H1 (cell line): ENCODE measurements at regions not wholly inside any gene's neighbourhood (a gene's known extent, or its start where the extent isn't known, plus 50 kb on each side); places are given as distances from the start of the nearest gene placed in this dataset.

Experiments
- CTCF ChIA-PET: fragments of 300-600 bp; sonication (Branson Sonifier 250); formaldehyde crosslinking; loops from one replicate; lab custom pipeline; 2021; ENCODE audit not compliant: partially characterized antibody; lab: Charles Lee
- POLR2A ChIA-PET: fragments of 300-600 bp; sonication (Branson Sonifier 250); formaldehyde crosslinking; loops from one replicate; lab custom pipeline; 2021; ENCODE audit warnings: inconsistent platforms; ENCODE audit not compliant: partially characterized antibody; lab: Charles Lee
- DNase-seq, 2 experiments: peaks; one replicate each; pipeline versions ENCODE4 v3.0.0 to v3.0.0-alpha.2; 2010 to 2022; ENCODE audit warnings: low spot score in 2 of 2, low read depth in 1 of 2, mixed read lengths in 1 of 2
- FAIRE-seq: peaks from 2 replicates; lab custom pipeline; 2011; peaks lifted over from hg19 to GRCh38; lab: Jason Lieb, UNC
- H2AFZ ChIP-seq: 2 replicates; pipeline ENCODE4 v1.8.1; 2012; ENCODE audit warnings: low read length, inconsistent platforms
- H2AK5ac ChIP-seq: 2 replicates; pipeline ENCODE4 v1.6.1; 2013; ENCODE audit warnings: low read depth, low read length
- H2BK120ac ChIP-seq: replicated peaks from 2 replicates; pipeline ENCODE3; 2013; ENCODE audit warnings: low read depth, low read length, inconsistent platforms
- H2BK12ac ChIP-seq: 2 replicates; pipeline ENCODE4 v1.6.1; 2013; ENCODE audit warnings: low read depth, low read length
- H2BK15ac ChIP-seq: 2 replicates; pipeline ENCODE4 v1.6.1; 2013; ENCODE audit warnings: low read length
- H2BK20ac ChIP-seq: 2 replicates; pipeline ENCODE4 v1.6.1; 2013; ENCODE audit warnings: low read length
- H2BK5ac ChIP-seq: 2 replicates; pipeline ENCODE4 v1.6.1; 2013; ENCODE audit warnings: low read depth, low read length
- H3K14ac ChIP-seq: 2 replicates; pipeline ENCODE4 v1.6.1; 2013; ENCODE audit warnings: inconsistent platforms; ENCODE audit not compliant: insufficient read length
- H3K18ac ChIP-seq: 2 replicates; pipeline ENCODE4 v1.6.1; 2013; ENCODE audit warnings: low read length; ENCODE audit errors: extremely low read depth
- H3K23ac ChIP-seq: 2 replicates; pipeline ENCODE4 v1.6.1; 2013; ENCODE audit warnings: inconsistent platforms; ENCODE audit not compliant: insufficient read length
- H3K23me2 ChIP-seq: 2 replicates; pipeline ENCODE4 v1.6.1; 2013; ENCODE audit warnings: low read depth, low read length
- H3K27ac ChIP-seq: 2 replicates; pipeline ENCODE4 v1.6.1; 2011; ENCODE audit warnings: low read depth, low read length, inconsistent platforms
- H3K27me3 ChIP-seq, 4 experiments: replicated peaks in 1 of 4; 1 replicate in 1 of 4; 2 replicates in 3 of 4; pipeline versions ENCODE4 v1.6.1 to v1.8.1; 2011 to 2013; ENCODE audit warnings: low read length in 3 of 4, mild to moderate bottlenecking in 3 of 4, inconsistent platforms in 2 of 4, mixed read lengths in 2 of 4, moderate library complexity in 1 of 4; ENCODE audit not compliant: control insufficient read depth in 3 of 4, insufficient read depth in 3 of 4; ENCODE audit errors: extremely low read depth in 1 of 4
- H3K36me3 ChIP-seq, 4 experiments: 2 replicates each; pipeline versions ENCODE4 v1.6.1 to v1.8.1; 2011 to 2013; ENCODE audit warnings: mild to moderate bottlenecking in 4 of 4, low read length in 3 of 4, moderate library complexity in 2 of 4, control low read depth in 1 of 4, inconsistent platforms in 1 of 4; ENCODE audit not compliant: insufficient read depth in 4 of 4, control insufficient read depth in 2 of 4
- H3K4ac ChIP-seq: replicated peaks from 2 replicates; pipeline ENCODE3; 2013; ENCODE audit warnings: low read length, low read depth, mixed read lengths, inconsistent platforms; ENCODE audit not compliant: insufficient read length
- H3K4me1 ChIP-seq, 4 experiments: replicated peaks in 1 of 4; 1 replicate in 1 of 4; 2 replicates in 3 of 4; pipeline versions ENCODE4 v1.6.1 to v1.8.1; 2011 to 2013; ENCODE audit warnings: low read length in 3 of 4, inconsistent platforms in 2 of 4, mixed read lengths in 1 of 4; ENCODE audit not compliant: insufficient read depth in 4 of 4, control insufficient read depth in 3 of 4
- H3K4me2 ChIP-seq, 2 experiments: 2 replicates each; pipeline versions ENCODE4 v1.6.1 to v1.8.1; 2011 to 2013; ENCODE audit warnings: low read depth in 2 of 2, low read length in 2 of 2, control low read depth in 1 of 2, inconsistent platforms in 1 of 2, mild to moderate bottlenecking in 1 of 2; ENCODE audit not compliant: insufficient read depth in 1 of 2
- H3K4me3 ChIP-seq, 4 experiments: fragments of 200-600, 300-600 bp in 1 of 4; sonication (generic), shearing (Covaris generic), sonication (Bioruptor Twin) in 1 of 4; 2 replicates each; pipeline versions ENCODE4 v1.5.1 to v1.8.1; 2011 to 2016; ENCODE audit warnings: low read length in 4 of 4, low read depth in 3 of 4, control low read depth in 2 of 4, inconsistent platforms in 2 of 4, mild to moderate bottlenecking in 2 of 4, mixed read lengths in 1 of 4, moderate library complexity in 1 of 4; ENCODE audit not compliant: insufficient read depth in 2 of 4; ENCODE audit errors: extremely low read depth in 1 of 4
- H3K56ac ChIP-seq: replicated peaks from 2 replicates; pipeline ENCODE3; 2013; ENCODE audit warnings: low read depth, mild to moderate bottlenecking, mixed read lengths, low read length, inconsistent platforms; ENCODE audit not compliant: insufficient read length
- H3K79me1 ChIP-seq: 2 replicates; pipeline ENCODE4 v1.6.1; 2013; ENCODE audit warnings: low read depth, low read length, control low read depth
- H3K79me2 ChIP-seq, 2 experiments: 2 replicates each; pipeline versions ENCODE4 v1.6.1 to v1.8.1; 2012 to 2013; ENCODE audit warnings: low read length in 2 of 2, mild to moderate bottlenecking in 2 of 2, inconsistent platforms in 1 of 2; ENCODE audit not compliant: insufficient read depth in 2 of 2, control insufficient read depth in 1 of 2
- H3K9ac ChIP-seq, 4 experiments: replicated peaks in 1 of 4; 1 replicate in 1 of 4; 2 replicates in 3 of 4; pipeline versions ENCODE4 v1.6.1 to v1.8.1; 2011 to 2013; ENCODE audit warnings: low read depth in 3 of 4, low read length in 3 of 4, control low read depth in 2 of 4, mild to moderate bottlenecking in 2 of 4, moderate library complexity in 2 of 4, inconsistent platforms in 1 of 4; ENCODE audit errors: extremely low read depth in 1 of 4
- H3K9me3 ChIP-seq, 2 experiments: 2 replicates each; pipeline versions ENCODE4 v1.6.1 to v1.8.1; 2012 to 2013; ENCODE audit warnings: mild to moderate bottlenecking in 2 of 2, moderate library complexity in 2 of 2, control low read depth in 1 of 2, inconsistent platforms in 1 of 2, low read depth in 1 of 2, low read length in 1 of 2, mixed read lengths in 1 of 2; ENCODE audit not compliant: insufficient read depth in 2 of 2
- H4K20me1 ChIP-seq, 2 experiments: replicated peaks in 1 of 2; 2 replicates each; pipeline versions ENCODE3 to v1.8.1; 2011 to 2013; ENCODE audit warnings: inconsistent platforms in 2 of 2, low read length in 2 of 2, mild to moderate bottlenecking in 1 of 2; ENCODE audit not compliant: insufficient read depth in 2 of 2, control insufficient read depth in 1 of 2
- H4K5ac ChIP-seq: 2 replicates; pipeline ENCODE4 v1.6.1; 2013; ENCODE audit warnings: low read length, low read depth, mixed read lengths, inconsistent platforms; ENCODE audit not compliant: insufficient read length
- H4K8ac ChIP-seq: 2 replicates; pipeline ENCODE4 v1.8.0; 2013; ENCODE audit warnings: mild to moderate bottlenecking, moderate library complexity, low read length, inconsistent platforms; ENCODE audit not compliant: insufficient read depth; ENCODE audit errors: extremely low read depth
- H4K91ac ChIP-seq: replicated peaks from 2 replicates; pipeline ENCODE3; 2013; ENCODE audit warnings: low read length, mixed read lengths, inconsistent platforms; ENCODE audit not compliant: insufficient read length
- CTBP2 ChIP-seq: IDR thresholded peaks from 2 replicates; pipeline ENCODE4 v1.7.0; 2011; ENCODE audit warnings: borderline replicate concordance, mild to moderate bottlenecking, moderate library complexity, mixed read lengths, low read length; ENCODE audit not compliant: insufficient read depth, insufficient read length
- KDM5A ChIP-seq: fragments of 200-600 bp; IDR thresholded peaks from 2 replicates; pipeline ENCODE4 v1.7.1; 2012; ENCODE audit warnings: mild to moderate bottlenecking, low read length, inconsistent platforms, mixed read lengths
- POLR2AphosphoS5 ChIP-seq: IDR thresholded peaks from 2 replicates; pipeline ENCODE4 v1.6.1; 2011; ENCODE audit warnings: low read depth, low read length
- SIRT6 ChIP-seq: IDR thresholded peaks from one replicate; pipeline ENCODE4 v1.7.1; 2012; ENCODE audit warnings: low read length, inconsistent platforms
- SIX5 ChIP-seq: IDR thresholded peaks from 2 replicates; pipeline ENCODE4 v1.6.1; 2011; ENCODE audit warnings: mild to moderate bottlenecking, low read depth, low read length
- SP2 ChIP-seq: IDR thresholded peaks from 2 replicates; pipeline ENCODE4 v1.6.1; 2012; ENCODE audit warnings: mild to moderate bottlenecking, low read length, inconsistent platforms
- WGBS, 2 experiments: shearing (Covaris generic) in 1 of 2; methylation state at CpG; one replicate each; pipeline versions ENCODE4 v1.1.6 to v1.1.7; 2013 to 2015; ENCODE audit warnings: low lambda C conversion rate in 2 of 2, mixed read lengths in 2 of 2, inconsistent platforms in 1 of 2, low coverage in 1 of 2, missing lambda C conversion rate in 1 of 2; ENCODE audit not compliant: insufficient replicate concordance in 2 of 2, insufficient coverage in 1 of 2, insufficient read length in 1 of 2; ENCODE audit errors: extremely low coverage in 1 of 2, missing lambda C conversion rate in 1 of 2; 5-methylcytosine and 5-hydroxymethylcytosine counted together

GRCh38 chr3:5427021-5427420 lies 239.5 kb downstream of the EDEM1 start:
- no peak overlapping the region for H2BK15ac ChIP-seq
- no peak overlapping the region for H3K4me2 ChIP-seq
- no peak overlapping the region for H3K4me3 ChIP-seq
- no peak overlapping the region for H2BK120ac ChIP-seq
- 89% methylated on average over 6 of the region's 6 CpGs; no CpG with 5 or more reads in 1 of the 2 experiments for WGBS, 2 experiments
- no peak overlapping the region for H2BK20ac ChIP-seq
- H3K79me2 ChIP-seq, result no peaks in the 10 kb centered on the region
- H3K4ac ChIP-seq, result no peak overlapping the region
- no peak overlapping the region for H3K14ac ChIP-seq
- H2BK5ac ChIP-seq, result no peak overlapping the region
- 0 out of 2 replicates have a peak overlapping the region, but pooled peaks have one; percentile 67 for H2AFZ ChIP-seq
- H2AK5ac ChIP-seq, result no peak overlapping the region
- peaks cover 0 to 2% (median 0%) of the 10 kb centered on the region in 4 experiments; a peak in 2 of 7 replicates for H3K4me1 ChIP-seq
- no peak overlapping the region for H3K18ac ChIP-seq
- H3K9me3 ChIP-seq, result no peaks in the 10 kb centered on the region
- FAIRE-seq (no peak), DNase-seq (no peak)
- no peaks in the 10 kb centered on the region for H3K36me3 ChIP-seq
- H3K9ac ChIP-seq, result no peak overlapping the region
- no peak overlapping the region for H4K5ac ChIP-seq
- H4K20me1 ChIP-seq, result no peaks in the 10 kb centered on the region
- no peak overlapping the region for H3K56ac ChIP-seq
- H3K79me1 ChIP-seq, result no peaks in the 10 kb centered on the region
- ChIA-PET POLR2A (no interaction called here), CTCF (interaction anchor here (0.6 to 4.4 kb wide), 24 partner anchors 10 to 362 kb away, joined by 3 to 30 read pairs (median 3); no protein-coding TSS in a partner anchor)
- H2BK12ac ChIP-seq, result no peak overlapping the region
- no peak overlapping the region for H3K23ac ChIP-seq
- H3K27ac ChIP-seq, result no peak overlapping the region
- H4K91ac ChIP-seq, result no peak overlapping the region
- no peaks in the 10 kb centered on the region for H3K27me3 ChIP-seq
- H4K8ac ChIP-seq, result no peak overlapping the region
- H3K23me2 ChIP-seq, result no peaks in the 10 kb centered on the region
- TF ChIP-seq KDM5A (no peak), SIRT6 (no peak), POLR2AphosphoS5 (no peak), SIX5 (no peak), CTBP2 (no peak), SP2 (no peak)
